ENCODE measurements at regions not wholly inside any gene's neighbourhood (a gene's known extent, or its start where the extent isn't known, plus 50 kb on each side); places are given as distances from the start of the nearest gene placed in this dataset.

DNA sequence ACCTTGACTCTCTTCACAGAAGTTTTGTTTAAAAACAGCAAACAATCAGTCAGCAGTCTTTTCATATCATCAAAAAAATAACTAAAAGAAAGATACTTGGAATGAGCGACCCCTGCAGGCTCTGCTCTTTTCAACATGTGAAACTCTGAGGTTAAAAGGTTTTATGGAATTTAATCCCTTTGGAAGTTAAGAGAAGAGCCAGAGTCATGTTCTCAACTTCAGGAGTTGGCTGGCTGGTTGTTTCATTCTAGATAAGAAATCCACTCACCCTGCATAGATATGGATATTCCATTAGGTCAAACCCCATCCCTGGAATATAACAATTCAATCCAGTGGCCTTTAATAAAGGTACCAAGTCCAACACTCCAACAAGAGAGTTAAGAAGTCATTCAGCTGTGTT, 115.6 kb upstream of the RMDN2 start:
- intact Hi-C loops (cut with DNase I) = no loop called here
- Histone ChIP-seq H3K27me3 (no peaks in the 10 kb centered on the region), H3K9me3 (no peaks in the 10 kb centered on the region), H3K27ac (no peak overlapping the region), H3K4me3 (no peak overlapping the region), H3K4me1 (no peaks in the 10 kb centered on the region), H3K36me3 (no peaks in the 10 kb centered on the region)
- no peak for DNase-seq (ENCODE audit: extremely low spot score in 2 of 2)
- TF ChIP-seq, protein P1, sequence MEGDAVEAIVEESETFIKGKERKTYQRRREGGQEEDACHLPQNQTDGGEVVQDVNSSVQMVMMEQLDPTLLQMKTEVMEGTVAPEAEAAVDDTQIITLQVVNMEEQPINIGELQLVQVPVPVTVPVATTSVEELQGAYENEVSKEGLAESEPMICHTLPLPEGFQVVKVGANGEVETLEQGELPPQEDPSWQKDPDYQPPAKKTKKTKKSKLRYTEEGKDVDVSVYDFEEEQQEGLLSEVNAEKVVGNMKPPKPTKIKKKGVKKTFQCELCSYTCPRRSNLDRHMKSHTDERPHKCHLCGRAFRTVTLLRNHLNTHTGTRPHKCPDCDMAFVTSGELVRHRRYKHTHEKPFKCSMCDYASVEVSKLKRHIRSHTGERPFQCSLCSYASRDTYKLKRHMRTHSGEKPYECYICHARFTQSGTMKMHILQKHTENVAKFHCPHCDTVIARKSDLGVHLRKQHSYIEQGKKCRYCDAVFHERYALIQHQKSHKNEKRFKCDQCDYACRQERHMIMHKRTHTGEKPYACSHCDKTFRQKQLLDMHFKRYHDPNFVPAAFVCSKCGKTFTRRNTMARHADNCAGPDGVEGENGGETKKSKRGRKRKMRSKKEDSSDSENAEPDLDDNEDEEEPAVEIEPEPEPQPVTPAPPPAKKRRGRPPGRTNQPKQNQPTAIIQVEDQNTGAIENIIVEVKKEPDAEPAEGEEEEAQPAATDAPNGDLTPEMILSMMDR (IDR thresholded peaks at IDR 0.05) = no peak
- no peak for TF ChIP-seq POLR2A (IDR thresholded peaks at IDR 0.05)
- no peak for TF ChIP-seq POLR2AphosphoS5 (IDR thresholded peaks at IDR 0.05; ENCODE audit: insufficient read depth in 1 of 2, low read depth in 1 of 2)

DNA sequence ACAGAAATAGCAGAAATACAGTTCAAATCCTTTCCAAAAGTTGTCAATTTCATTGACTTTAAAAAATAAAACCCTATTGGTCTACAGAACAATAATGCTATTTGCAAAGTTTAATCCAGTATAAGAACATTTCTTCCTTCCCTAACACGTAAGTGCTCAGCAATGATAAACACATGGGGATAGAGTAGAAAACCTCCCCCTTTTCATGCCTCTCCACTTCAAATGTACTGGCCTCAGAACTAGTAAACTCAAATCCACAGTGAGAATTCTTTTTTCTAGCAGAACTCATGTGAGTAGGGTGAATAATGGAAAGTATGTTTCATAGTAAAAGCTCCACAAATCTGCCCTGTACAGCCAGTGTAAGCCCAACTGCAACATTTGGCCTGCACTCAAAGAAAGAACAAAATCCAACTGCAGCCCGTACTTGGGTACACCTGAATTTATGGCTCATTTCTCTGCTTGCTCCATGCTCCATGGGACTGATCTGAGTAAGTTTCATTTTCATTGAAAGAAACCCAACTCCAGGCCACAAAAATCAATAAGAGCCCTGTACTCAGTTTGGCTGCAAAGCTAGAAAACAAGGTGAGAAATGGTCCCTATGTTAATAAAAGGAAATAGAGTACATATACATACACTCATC, 115.0 kb upstream of the RMDN2 start:
- H3K27me3 ChIP-seq = no peaks in the 10 kb centered on the region
- H3K4me3 ChIP-seq = no peak overlapping the region
- TF ChIP-seq, protein P1 (IDR thresholded peaks at IDR 0.05) = no peak
- TF ChIP-seq POLR2AphosphoS5 (IDR thresholded peaks at IDR 0.05; ENCODE audit: insufficient read depth in 1 of 2, low read depth in 1 of 2) (no peak), POLR2A (IDR thresholded peaks at IDR 0.05) (no peak)
- DNase-seq (ENCODE audit: extremely low spot score in 2 of 2) = no peak
- intact Hi-C loops (cut with DNase I) = no loop called here
- H3K36me3 ChIP-seq = no peaks in the 10 kb centered on the region
- no peak overlapping the region for H3K27ac ChIP-seq
- no peaks in the 10 kb centered on the region for H3K4me1 ChIP-seq
- H3K9me3 ChIP-seq = no peaks in the 10 kb centered on the region

DNA sequence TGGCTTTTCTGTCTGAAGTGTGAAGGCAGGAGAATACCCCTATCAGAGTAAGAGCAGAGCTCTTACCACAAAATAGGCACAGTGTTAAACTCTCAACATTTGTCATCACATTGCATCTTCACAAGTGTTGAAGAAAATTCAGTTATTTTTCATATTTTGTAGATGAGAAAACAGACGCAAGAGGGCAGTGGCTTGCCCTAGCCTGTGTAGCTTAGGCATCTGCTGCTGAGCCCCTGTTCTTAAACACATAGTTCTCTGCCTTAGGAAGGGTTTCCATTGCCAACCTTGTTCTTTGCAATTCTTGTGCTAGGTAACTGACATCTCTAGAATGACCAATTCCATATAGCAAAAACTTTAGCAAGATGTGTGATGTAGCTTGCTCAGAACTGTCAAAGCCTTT, 112.7 kb upstream of the RMDN2 start:
- Histone ChIP-seq H3K27me3 (no peaks in the 10 kb centered on the region), H3K27ac (no peak overlapping the region), H3K4me1 (no peaks in the 10 kb centered on the region), H3K9me3 (no peaks in the 10 kb centered on the region), H3K4me3 (no peak overlapping the region), H3K36me3 (no peaks in the 10 kb centered on the region)
- intact Hi-C loops (cut with DNase I) = no loop called here
- TF ChIP-seq, protein P1 (IDR thresholded peaks at IDR 0.05) = no peak
- DNase-seq (ENCODE audit: extremely low spot score in 2 of 2) = no peak

DNA sequence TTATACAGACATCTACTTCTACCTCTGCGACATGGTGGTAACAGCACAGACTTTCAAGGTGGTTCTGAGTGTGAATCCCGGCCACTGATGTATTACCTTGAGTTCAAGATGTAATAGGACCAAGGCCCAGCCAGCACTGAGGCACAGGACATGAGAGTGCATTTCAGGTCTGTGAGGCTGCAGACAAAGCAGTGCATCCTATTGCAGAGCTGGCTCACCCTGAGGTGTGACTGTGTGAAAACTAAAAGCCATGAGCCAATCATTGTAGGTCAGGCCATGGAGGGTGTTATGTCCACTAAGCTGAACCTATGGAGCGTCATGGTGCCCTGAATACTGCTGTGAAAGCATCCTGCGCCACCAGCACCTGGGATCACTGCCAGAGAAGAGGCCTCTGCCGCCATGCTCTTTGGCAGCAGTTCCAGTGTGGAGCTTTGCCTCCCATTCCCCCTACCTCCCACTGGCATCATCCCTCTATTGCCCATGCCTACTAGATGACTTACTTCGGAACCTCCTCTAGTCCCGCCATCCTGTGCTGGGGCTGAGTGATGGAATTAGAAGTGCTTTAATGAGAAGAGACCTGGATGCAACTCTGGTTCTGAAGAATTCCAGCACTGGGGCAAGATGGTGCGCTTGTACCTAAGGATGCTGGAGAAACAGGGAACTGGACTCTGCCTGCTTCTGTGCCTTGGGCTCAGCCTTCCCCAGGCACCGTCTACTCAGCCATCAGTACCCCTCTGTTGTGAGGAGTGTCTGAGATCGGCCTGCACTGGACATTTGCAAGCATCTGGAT, 112.0 kb upstream of the RMDN2 start:
- Histone ChIP-seq H3K36me3 (no peaks in the 10 kb centered on the region), H3K4me3 (no peak overlapping the region), H3K27me3 (no peaks in the 10 kb centered on the region), H3K27ac (no peak overlapping the region), H3K9me3 (no peaks in the 10 kb centered on the region), H3K4me1 (no peaks in the 10 kb centered on the region)
- DNase-seq (ENCODE audit: extremely low spot score in 2 of 2) = peak in 1 of 2 donors; percentile 44
- intact Hi-C loops (cut with DNase I) = no loop called here
- TF ChIP-seq POLR2AphosphoS5 (IDR thresholded peaks at IDR 0.05; ENCODE audit: insufficient read depth in 1 of 2, low read depth in 1 of 2) (no peak), POLR2A (IDR thresholded peaks at IDR 0.05) (no peak)
- TF ChIP-seq, protein P1 (IDR thresholded peaks at IDR 0.05) = no peak

DNA sequence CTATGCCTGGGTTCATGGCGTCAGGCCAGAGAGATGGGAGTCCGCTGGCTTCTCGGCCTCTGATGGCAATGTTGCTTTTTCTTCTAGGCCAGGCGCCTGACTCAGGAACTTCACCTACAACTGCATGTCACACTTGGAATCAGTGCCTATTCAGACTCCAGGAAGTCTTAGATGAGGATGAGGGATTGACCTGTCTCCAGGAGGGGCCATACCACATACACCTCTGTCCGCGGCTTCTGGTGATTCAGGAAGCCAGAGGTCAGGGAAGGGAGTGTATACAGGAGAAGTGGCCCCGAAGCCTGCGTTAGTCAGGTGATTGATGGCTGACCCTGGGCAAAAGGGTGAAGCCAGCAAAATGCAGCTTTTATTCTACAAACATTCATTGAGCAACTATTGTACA, 109.1 kb upstream of the RMDN2 start:
- no peaks in the 10 kb centered on the region for H3K4me1 ChIP-seq
- no peak overlapping the region for H3K27ac ChIP-seq
- H3K36me3 ChIP-seq = no peaks in the 10 kb centered on the region
- no peaks in the 10 kb centered on the region for H3K27me3 ChIP-seq
- TF ChIP-seq, protein P1 (IDR thresholded peaks at IDR 0.05) = no peak
- TF ChIP-seq POLR2AphosphoS5 (IDR thresholded peaks at IDR 0.05; ENCODE audit: insufficient read depth in 1 of 2, low read depth in 1 of 2) (no peak), POLR2A (IDR thresholded peaks at IDR 0.05) (no peak)
- no peak overlapping the region for H3K4me3 ChIP-seq
- intact Hi-C loops (cut with DNase I) = no loop called here
- H3K9me3 ChIP-seq = no peaks in the 10 kb centered on the region
- DNase-seq (ENCODE audit: extremely low spot score in 2 of 2) = peak in 1 of 2 donors; percentile 20

Measured in vagina (tissue), 2 donors.